ENCODE measurements at regions not wholly inside any gene's neighbourhood (a gene's known extent, or its start where the extent isn't known, plus 50 kb on each side); places are given as distances from the start of the nearest gene placed in this dataset.

GRCh38 chr1:219724440-219724839 is 111.5 kb upstream of the ZC3H11B start:
- TF ChIP-seq CTCF (tag by site-specific recombination; IDR thresholded peaks at IDR 0.05), result no peak
- TF ChIP-seq PATZ1 (tag by site-specific recombination; IDR thresholded peaks at IDR 0.05), result no peak
- no peak for TF ChIP-seq ZBTB26 (tag by site-specific recombination; optimal IDR thresholded peaks at IDR 0.05)
